ENCODE measurements at regions not wholly inside any gene's neighbourhood (a gene's known extent, or its start where the extent isn't known, plus 50 kb on each side); places are given as distances from the start of the nearest gene placed in this dataset.

DNA sequence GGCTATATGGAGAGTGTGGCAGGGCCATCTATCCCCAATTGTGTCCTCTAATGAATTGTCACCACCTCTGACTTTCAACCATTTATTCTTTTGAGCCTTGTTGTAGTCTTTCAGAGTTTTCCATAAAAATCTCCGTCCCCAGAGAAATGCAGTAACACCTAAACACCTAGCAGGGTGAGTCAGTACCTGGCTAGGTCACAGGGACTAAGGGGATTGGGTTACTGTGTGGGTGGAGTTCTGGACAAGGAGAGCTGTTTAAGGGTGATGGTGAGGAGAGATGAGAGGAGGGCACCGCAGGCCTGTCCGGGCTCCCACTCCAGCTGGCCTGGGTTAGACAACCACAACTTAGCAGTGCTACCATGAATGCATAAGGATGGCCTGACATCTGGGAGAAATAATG lies 186.2 kb upstream of the LYZL1 start (continued):
- no peak for TF ChIP-seq ZBTB7A (IDR thresholded peaks at IDR 0.05; ENCODE audit: borderline replicate concordance, control insufficient read depth, low read depth, low read length)
- no peak for TF ChIP-seq MEIS2 (IDR thresholded peaks at IDR 0.05; ENCODE audit: partially characterized antibody)
- TF ChIP-seq, protein P1, sequence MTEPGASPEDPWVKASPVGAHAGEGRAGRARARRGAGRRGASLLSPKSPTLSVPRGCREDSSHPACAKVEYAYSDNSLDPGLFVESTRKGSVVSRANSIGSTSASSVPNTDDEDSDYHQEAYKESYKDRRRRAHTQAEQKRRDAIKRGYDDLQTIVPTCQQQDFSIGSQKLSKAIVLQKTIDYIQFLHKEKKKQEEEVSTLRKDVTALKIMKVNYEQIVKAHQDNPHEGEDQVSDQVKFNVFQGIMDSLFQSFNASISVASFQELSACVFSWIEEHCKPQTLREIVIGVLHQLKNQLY (CRISPR knock-in tag; conservative IDR thresholded peaks at IDR 0.05), result no peak
- TF ChIP-seq MAFG (tag; conservative IDR thresholded peaks at IDR 0.05), result no peak

DNA sequence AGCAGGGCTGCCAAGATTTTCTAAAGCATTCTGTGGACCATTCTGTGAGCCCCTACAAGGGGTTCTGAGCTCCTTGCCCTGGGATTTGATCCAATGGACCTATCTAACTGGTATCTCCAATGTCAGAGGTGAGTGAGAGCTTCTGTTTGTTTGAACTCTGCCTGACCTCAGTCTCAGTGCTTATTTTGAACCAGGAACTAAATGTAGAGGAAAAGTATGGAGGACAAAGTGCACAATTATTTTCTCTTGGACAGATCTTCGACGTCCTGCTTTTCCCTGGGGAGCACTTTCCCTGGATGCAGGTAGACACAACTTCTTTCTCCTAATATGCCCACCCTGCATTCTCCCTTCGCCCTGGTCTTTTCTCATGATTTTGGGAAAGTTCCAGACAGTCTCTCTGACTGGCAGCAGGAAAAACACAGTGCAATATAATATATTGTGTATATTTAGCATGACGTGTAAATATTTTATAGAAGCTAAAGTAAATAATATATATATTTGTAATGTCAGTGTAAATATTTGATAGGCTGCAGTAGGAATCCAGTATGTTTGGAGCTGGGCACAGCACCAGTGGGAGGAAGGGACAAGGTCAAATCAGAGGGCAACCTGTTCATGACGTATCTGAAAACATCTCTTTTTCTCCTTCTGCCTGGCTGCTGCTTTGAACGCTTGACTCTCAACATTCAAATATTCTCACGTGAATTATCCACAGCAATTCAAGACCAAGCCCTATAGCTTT lies 184.0 kb upstream of the LYZL1 start:
- Histone ChIP-seq H3K9ac (ENCODE audit: insufficient read depth in 1 of 2, low read depth in 2 of 2, low read length in 2 of 2) (no peak overlapping the region), H3K79me2 (ENCODE audit: control insufficient read depth, insufficient read depth, low read length) (no peaks in the 10 kb centered on the region), H3K4me3 (no peak overlapping the region), H3K4me2 (ENCODE audit: insufficient read depth, low read length) (no peak overlapping the region), H3K4me1 (replicated peaks in 1 of 2; ENCODE audit: control insufficient read depth in 2 of 2, insufficient read depth in 2 of 2, low read length in 2 of 2) (no peaks in the 10 kb centered on the region), H3K9me1 (ENCODE audit: control insufficient read depth, insufficient read depth, low read length) (no peaks in the 10 kb centered on the region), H3K27ac (ENCODE audit: extremely low read depth, low read depth, low read length) (no peak overlapping the region), H4K20me1 (replicated peaks; ENCODE audit: control insufficient read depth, insufficient read depth, low read length) (no peaks in the 10 kb centered on the region; the same call in 1 of the 2 replicates), H3K36me3 (ENCODE audit: control insufficient read depth, insufficient read depth, low read length) (no peaks in the 10 kb centered on the region), H2AFZ (ENCODE audit: low read depth, low read length) (no peak overlapping the region), H3K9me3 (replicated peaks; ENCODE audit: control insufficient read depth, insufficient read depth, low read depth, low read length) (no peaks in the 10 kb centered on the region), H3K27me3 (ENCODE audit: control insufficient read depth in 2 of 2, insufficient read depth in 2 of 2, low read length in 2 of 2) (peaks cover 17 to 26% of the 10 kb centered on the region in 2 experiments; a peak in 4 of 5 replicates)
- ATAC-seq, result no peak
- no TSS peak for BruUV-seq (replicated peaks)
- CTCF ChIA-PET (ENCODE audit: low intra/inter-chr PET ratio), result no interaction called here
- DNase-seq (ENCODE audit: extremely low read depth in 1 of 4, low spot score in 3 of 4), result no peak
- 2% methylated on average over 7 of the region's 7 CpGs for WGBS (ENCODE audit: insufficient coverage, low coverage, missing lambda C conversion rate)
- POLR2A ChIA-PET, result interaction anchor here (0.6 to 0.9 kb wide), 2 partner anchors 27 to 266 kb away, joined by 3 read pairs; no protein-coding TSS in a partner anchor
- no peak for FAIRE-seq
- in situ Hi-C loops (cut with MboI) (no loop called here), intact Hi-C loops (cut with micrococcal nuclease) (no loop called here)
- TF ChIP-seq, protein P2, sequence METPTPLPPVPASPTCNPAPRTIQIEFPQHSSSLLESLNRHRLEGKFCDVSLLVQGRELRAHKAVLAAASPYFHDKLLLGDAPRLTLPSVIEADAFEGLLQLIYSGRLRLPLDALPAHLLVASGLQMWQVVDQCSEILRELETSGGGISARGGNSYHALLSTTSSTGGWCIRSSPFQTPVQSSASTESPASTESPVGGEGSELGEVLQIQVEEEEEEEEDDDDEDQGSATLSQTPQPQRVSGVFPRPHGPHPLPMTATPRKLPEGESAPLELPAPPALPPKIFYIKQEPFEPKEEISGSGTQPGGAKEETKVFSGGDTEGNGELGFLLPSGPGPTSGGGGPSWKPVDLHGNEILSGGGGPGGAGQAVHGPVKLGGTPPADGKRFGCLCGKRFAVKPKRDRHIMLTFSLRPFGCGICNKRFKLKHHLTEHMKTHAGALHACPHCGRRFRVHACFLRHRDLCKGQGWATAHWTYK (CRISPR knock-in tag; IDR thresholded peaks at IDR 0.05), result no peak
- TF ChIP-seq, protein P3, sequence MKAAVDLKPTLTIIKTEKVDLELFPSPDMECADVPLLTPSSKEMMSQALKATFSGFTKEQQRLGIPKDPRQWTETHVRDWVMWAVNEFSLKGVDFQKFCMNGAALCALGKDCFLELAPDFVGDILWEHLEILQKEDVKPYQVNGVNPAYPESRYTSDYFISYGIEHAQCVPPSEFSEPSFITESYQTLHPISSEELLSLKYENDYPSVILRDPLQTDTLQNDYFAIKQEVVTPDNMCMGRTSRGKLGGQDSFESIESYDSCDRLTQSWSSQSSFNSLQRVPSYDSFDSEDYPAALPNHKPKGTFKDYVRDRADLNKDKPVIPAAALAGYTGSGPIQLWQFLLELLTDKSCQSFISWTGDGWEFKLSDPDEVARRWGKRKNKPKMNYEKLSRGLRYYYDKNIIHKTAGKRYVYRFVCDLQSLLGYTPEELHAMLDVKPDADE (conservative IDR thresholded peaks at IDR 0.05; ENCODE audit: control insufficient read depth, low read depth, low read length), result no peak
- TF ChIP-seq, protein P4, sequence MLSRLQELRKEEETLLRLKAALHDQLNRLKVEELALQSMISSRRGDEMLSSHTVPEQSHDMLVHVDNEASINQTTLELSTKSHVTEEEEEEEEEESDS (CRISPR knock-in tag; IDR thresholded peaks at IDR 0.05), result no peak
- TF ChIP-seq, protein P5, sequence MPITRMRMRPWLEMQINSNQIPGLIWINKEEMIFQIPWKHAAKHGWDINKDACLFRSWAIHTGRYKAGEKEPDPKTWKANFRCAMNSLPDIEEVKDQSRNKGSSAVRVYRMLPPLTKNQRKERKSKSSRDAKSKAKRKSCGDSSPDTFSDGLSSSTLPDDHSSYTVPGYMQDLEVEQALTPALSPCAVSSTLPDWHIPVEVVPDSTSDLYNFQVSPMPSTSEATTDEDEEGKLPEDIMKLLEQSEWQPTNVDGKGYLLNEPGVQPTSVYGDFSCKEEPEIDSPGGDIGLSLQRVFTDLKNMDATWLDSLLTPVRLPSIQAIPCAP (CRISPR knock-in tag; IDR thresholded peaks at IDR 0.05; ENCODE audit: borderline replicate concordance), result no peak
- TF ChIP-seq, protein P6, sequence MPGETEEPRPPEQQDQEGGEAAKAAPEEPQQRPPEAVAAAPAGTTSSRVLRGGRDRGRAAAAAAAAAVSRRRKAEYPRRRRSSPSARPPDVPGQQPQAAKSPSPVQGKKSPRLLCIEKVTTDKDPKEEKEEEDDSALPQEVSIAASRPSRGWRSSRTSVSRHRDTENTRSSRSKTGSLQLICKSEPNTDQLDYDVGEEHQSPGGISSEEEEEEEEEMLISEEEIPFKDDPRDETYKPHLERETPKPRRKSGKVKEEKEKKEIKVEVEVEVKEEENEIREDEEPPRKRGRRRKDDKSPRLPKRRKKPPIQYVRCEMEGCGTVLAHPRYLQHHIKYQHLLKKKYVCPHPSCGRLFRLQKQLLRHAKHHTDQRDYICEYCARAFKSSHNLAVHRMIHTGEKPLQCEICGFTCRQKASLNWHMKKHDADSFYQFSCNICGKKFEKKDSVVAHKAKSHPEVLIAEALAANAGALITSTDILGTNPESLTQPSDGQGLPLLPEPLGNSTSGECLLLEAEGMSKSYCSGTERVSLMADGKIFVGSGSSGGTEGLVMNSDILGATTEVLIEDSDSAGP (CRISPR knock-in tag; IDR thresholded peaks at IDR 0.05), result no peak
- TF ChIP-seq KAT8 (IDR thresholded peaks at IDR 0.05; ENCODE audit: low read depth), result no peak
- TF ChIP-seq SRF (CRISPR knock-in tag; IDR thresholded peaks at IDR 0.05), result no peak
- TF ChIP-seq NBN (IDR thresholded peaks at IDR 0.05; ENCODE audit: low read depth), result no peak
- TF ChIP-seq ZNF3 (CRISPR knock-in tag; IDR thresholded peaks at IDR 0.05), result no peak
- TF ChIP-seq ZNF644 (tag; IDR thresholded peaks at IDR 0.05; ENCODE audit: low read depth), result no peak
